Activated CD8-positive, alpha-beta memory T cell treated with anti-CD3 and anti-CD28 coated beads for 24 hours (primary cell): ENCODE measurements at regions not wholly inside any gene's neighbourhood (a gene's known extent, or its start where the extent isn't known, plus 50 kb on each side); places are given as distances from the start of the nearest gene placed in this dataset.

ENCODE experiments used
- DNase-seq: peaks from one replicate; pipeline ENCODE4 v3.0.0-alpha.2; 2020

GRCh38 chr13:89673789-89674311 is 1673.6 kb upstream of the MIR17HG start:
- no peak for DNase-seq

- DNase-seq: no peak
Observed at GRCh38 chr13:89678466-89679121, 1668.9 kb upstream of the MIR17HG start.

GRCh38 chr13:89684896-89685295 is 1662.6 kb upstream of the MIR17HG start:
- no peak for DNase-seq

- DNase-seq: no peak
Observed at GRCh38 chr13:89686171-89686570, 1661.3 kb upstream of the MIR17HG start.

GRCh38 chr13:89687066-89687465 is 1660.4 kb upstream of the MIR17HG start:
- no peak for DNase-seq

GRCh38 chr13:89688918-89689317 is 1658.6 kb upstream of the MIR17HG start:
- DNase-seq: no peak

- DNase-seq: no peak
Observed at GRCh38 chr13:89694451-89694850, 1653.0 kb upstream of the MIR17HG start.

GRCh38 chr13:89695343-89696257 is 1651.9 kb upstream of the MIR17HG start:
- no peak for DNase-seq

GRCh38 chr13:89701913-89702312 is 1645.6 kb upstream of the MIR17HG start:
- DNase-seq: no peak

- no peak for DNase-seq
Observed at GRCh38 chr13:89704040-89704439, 1643.4 kb upstream of the MIR17HG start.

GRCh38 chr13:89708013-89708412 is 1639.5 kb upstream of the MIR17HG start:
- DNase-seq: no peak

- DNase-seq: no peak
Observed at GRCh38 chr13:89721216-89721615, 1626.3 kb upstream of the MIR17HG start.

- DNase-seq: no peak
Observed at GRCh38 chr13:89726690-89727435, 1620.6 kb upstream of the MIR17HG start.

- DNase-seq: no peak
Observed at GRCh38 chr13:89733829-89734228, 1613.7 kb upstream of the MIR17HG start.

- no peak for DNase-seq
Observed at GRCh38 chr13:89737051-89737450, 1610.4 kb upstream of the MIR17HG start.

- no peak for DNase-seq
Observed at GRCh38 chr13:89738072-89738471, 1609.4 kb upstream of the MIR17HG start.

GRCh38 chr13:89740994-89741685 is 1606.3 kb upstream of the MIR17HG start:
- no peak for DNase-seq

- DNase-seq: no peak
Observed at GRCh38 chr13:89746554-89746953, 1600.9 kb upstream of the MIR17HG start.

- no peak for DNase-seq
Observed at GRCh38 chr13:89748716-89749115, 1598.8 kb upstream of the MIR17HG start.

- DNase-seq: no peak
Observed at GRCh38 chr13:89749888-89750287, 1597.6 kb upstream of the MIR17HG start.

- no peak for DNase-seq
Observed at GRCh38 chr13:89750371-89750770, 1597.1 kb upstream of the MIR17HG start.

GRCh38 chr13:89751432-89751930 is 1596.0 kb upstream of the MIR17HG start:
- no peak for DNase-seq
